ENCODE measurements at regions not wholly inside any gene's neighbourhood (a gene's known extent, or its start where the extent isn't known, plus 50 kb on each side); places are given as distances from the start of the nearest gene placed in this dataset.

- Mint-ChIP-seq H3K4me1 (ENCODE audit: low read depth) (no peaks in the 10 kb centered on the region), H3K4me3 (no peak overlapping the region), H3K9me3 (peaks cover 41% of the 10 kb centered on the region), H3K27me3 (ENCODE audit: insufficient read depth) (no peaks in the 10 kb centered on the region), H3K27ac (no peak overlapping the region), H3K36me3 (ENCODE audit: low read depth) (no peaks in the 10 kb centered on the region)
- no peak for DNase-seq
- TF ChIP-seq CTCF (IDR thresholded peaks at IDR 0.05): no peak
Measured at GRCh38 chr5:18920966-18921365, 1067.0 kb downstream of the CDH18 start.

- Mint-ChIP-seq H3K36me3 (ENCODE audit: low read depth) (no peaks in the 10 kb centered on the region), H3K27me3 (ENCODE audit: insufficient read depth) (no peaks in the 10 kb centered on the region), H3K27ac (no peak overlapping the region), H3K4me1 (ENCODE audit: low read depth) (no peaks in the 10 kb centered on the region), H3K4me3 (no peak overlapping the region), H3K9me3 (peaks cover 18% of the 10 kb centered on the region)
- TF ChIP-seq CTCF (IDR thresholded peaks at IDR 0.05): no peak
- DNase-seq: no peak
Measured at GRCh38 chr5:18932081-18932480, 1055.9 kb downstream of the CDH18 start.

- H3K27me3 Mint-ChIP-seq (ENCODE audit: insufficient read depth): no peaks in the 10 kb centered on the region
- H3K4me3 Mint-ChIP-seq: no peak overlapping the region
- no peak overlapping the region for H3K27ac Mint-ChIP-seq
- TF ChIP-seq CTCF (IDR thresholded peaks at IDR 0.05): no peak
- peaks cover 28% of the 10 kb centered on the region for H3K9me3 Mint-ChIP-seq
- H3K4me1 Mint-ChIP-seq (ENCODE audit: low read depth): no peaks in the 10 kb centered on the region
- no peak for DNase-seq
- no peaks in the 10 kb centered on the region for H3K36me3 Mint-ChIP-seq (ENCODE audit: low read depth)
Measured at GRCh38 chr5:18944771-18945170, 1043.2 kb downstream of the CDH18 start.

- no peak for DNase-seq
- Mint-ChIP-seq H3K4me1 (ENCODE audit: low read depth) (no peaks in the 10 kb centered on the region), H3K4me3 (no peak overlapping the region), H3K27ac (no peak overlapping the region), H3K9me3 (peaks cover 37% of the 10 kb centered on the region), H3K36me3 (ENCODE audit: low read depth) (no peaks in the 10 kb centered on the region), H3K27me3 (ENCODE audit: insufficient read depth) (no peaks in the 10 kb centered on the region)
- TF ChIP-seq CTCF (IDR thresholded peaks at IDR 0.05): no peak
Measured at GRCh38 chr5:18954239-18954638, 1033.8 kb downstream of the CDH18 start.

GRCh38 chr5:18959535-18959934 is 1028.5 kb downstream of the CDH18 start:
- DNase-seq: no peak
- Mint-ChIP-seq H3K9me3 (peaks cover 18% of the 10 kb centered on the region; the same call in 1 of the 2 replicates), H3K27me3 (ENCODE audit: insufficient read depth) (no peaks in the 10 kb centered on the region), H3K27ac (no peak overlapping the region), H3K4me1 (ENCODE audit: low read depth) (no peaks in the 10 kb centered on the region), H3K4me3 (no peak overlapping the region), H3K36me3 (ENCODE audit: low read depth) (no peaks in the 10 kb centered on the region)
- TF ChIP-seq CTCF (IDR thresholded peaks at IDR 0.05): no peak

- H3K36me3 Mint-ChIP-seq (ENCODE audit: low read depth): no peaks in the 10 kb centered on the region
- no peak overlapping the region for H3K27ac Mint-ChIP-seq
- TF ChIP-seq CTCF (IDR thresholded peaks at IDR 0.05): no peak
- no peaks in the 10 kb centered on the region for H3K27me3 Mint-ChIP-seq (ENCODE audit: insufficient read depth)
- peaks cover 26% of the 10 kb centered on the region for H3K9me3 Mint-ChIP-seq
- no peaks in the 10 kb centered on the region for H3K4me1 Mint-ChIP-seq (ENCODE audit: low read depth)
- no peak for DNase-seq
- no peak overlapping the region for H3K4me3 Mint-ChIP-seq
Measured at GRCh38 chr5:18961234-18961633, 1026.8 kb downstream of the CDH18 start.
